ENCODE measurements at regions not wholly inside any gene's neighbourhood (a gene's known extent, or its start where the extent isn't known, plus 50 kb on each side); places are given as distances from the start of the nearest gene placed in this dataset.

DNA sequence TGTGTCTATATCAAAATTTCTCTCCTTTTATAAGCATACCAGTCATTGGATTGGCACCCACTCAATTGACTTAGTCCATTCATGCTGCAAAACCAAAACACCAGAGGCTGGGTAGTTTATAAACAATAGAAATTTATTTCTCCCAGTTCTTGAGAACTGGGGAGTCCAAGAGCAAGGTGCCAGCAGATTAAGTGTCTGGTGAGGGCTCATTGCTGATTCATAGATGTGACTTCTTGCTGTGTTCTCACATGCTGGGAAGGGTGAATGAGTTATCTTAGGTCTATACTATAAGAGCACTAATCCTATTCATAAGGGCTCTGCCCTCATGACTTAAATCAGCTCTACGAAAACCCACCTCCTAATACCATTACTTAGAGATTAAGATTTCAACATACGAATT lies 501.4 kb downstream of the EPM2A start:
- Mint-ChIP-seq H3K4me1 (ENCODE audit: low read depth) (no peaks in the 10 kb centered on the region), H3K4me3 (no peak overlapping the region), H3K27ac (no peak overlapping the region), H3K36me3 (no peaks in the 10 kb centered on the region), H3K27me3 (peaks cover 8% of the 10 kb centered on the region), H3K9me3 (no peaks in the 10 kb centered on the region)
- CTCF ChIA-PET = no interaction called here
- POLR2A ChIA-PET = no interaction called here
- no peak for DNase-seq
- intact Hi-C loops (cut with micrococcal nuclease) = no loop called here

DNA sequence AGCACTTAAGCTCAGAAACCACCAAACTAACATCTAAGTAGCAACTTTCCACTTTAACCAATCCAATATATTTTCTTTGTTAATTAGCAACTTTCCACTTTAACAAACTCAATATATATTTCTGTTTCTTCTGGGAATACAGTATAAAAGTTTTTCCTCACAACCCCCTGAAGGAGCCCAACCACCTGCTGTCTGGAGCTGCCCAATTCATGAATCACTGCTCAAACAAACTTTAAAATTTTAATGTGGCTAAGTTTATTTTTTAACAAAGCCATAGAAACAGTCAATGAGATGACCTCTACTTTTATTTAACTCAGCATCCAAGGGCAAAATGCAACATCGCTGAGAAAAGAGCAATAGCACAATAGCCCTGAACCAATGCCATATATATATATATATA lies 500.1 kb downstream of the EPM2A start:
- no peak overlapping the region for H3K4me3 Mint-ChIP-seq
- intact Hi-C loops (cut with micrococcal nuclease) = no loop called here
- no peaks in the 10 kb centered on the region for H3K36me3 Mint-ChIP-seq
- H3K27ac Mint-ChIP-seq = no peak overlapping the region
- H3K4me1 Mint-ChIP-seq (ENCODE audit: low read depth) = no peaks in the 10 kb centered on the region
- ChIA-PET CTCF (no interaction called here), POLR2A (no interaction called here)
- H3K27me3 Mint-ChIP-seq = peaks cover 8% of the 10 kb centered on the region
- H3K9me3 Mint-ChIP-seq = no peaks in the 10 kb centered on the region
- DNase-seq = no peak

DNA sequence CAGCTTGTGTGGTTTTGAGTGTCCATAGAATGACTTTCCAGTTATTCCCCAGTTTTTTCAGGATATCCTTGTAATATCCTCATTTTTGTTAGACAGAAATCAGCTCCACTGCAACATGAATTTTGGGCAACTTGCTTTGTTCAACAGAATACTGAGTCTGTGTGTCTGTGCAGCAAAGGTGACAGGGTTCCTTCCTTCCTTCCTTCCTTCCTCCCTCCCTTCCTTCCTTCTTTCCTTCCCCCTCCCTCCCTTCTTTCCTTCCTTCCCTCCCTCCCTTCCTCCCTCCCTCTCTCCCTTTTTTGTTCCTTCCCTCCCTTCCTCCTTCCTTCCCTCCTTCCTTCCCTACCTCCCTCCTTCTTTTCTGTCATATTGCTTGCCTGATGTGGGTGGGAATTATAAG lies 496.5 kb downstream of the EPM2A start:
- Mint-ChIP-seq H3K27me3 (peaks cover 16% of the 10 kb centered on the region), H3K27ac (no peak overlapping the region), H3K4me1 (ENCODE audit: low read depth) (no peaks in the 10 kb centered on the region), H3K9me3 (no peaks in the 10 kb centered on the region), H3K36me3 (no peaks in the 10 kb centered on the region), H3K4me3 (no peak overlapping the region)
- ChIA-PET CTCF (no interaction called here), POLR2A (no interaction called here)
- intact Hi-C loops (cut with micrococcal nuclease) = no loop called here
- DNase-seq = no peak

DNA sequence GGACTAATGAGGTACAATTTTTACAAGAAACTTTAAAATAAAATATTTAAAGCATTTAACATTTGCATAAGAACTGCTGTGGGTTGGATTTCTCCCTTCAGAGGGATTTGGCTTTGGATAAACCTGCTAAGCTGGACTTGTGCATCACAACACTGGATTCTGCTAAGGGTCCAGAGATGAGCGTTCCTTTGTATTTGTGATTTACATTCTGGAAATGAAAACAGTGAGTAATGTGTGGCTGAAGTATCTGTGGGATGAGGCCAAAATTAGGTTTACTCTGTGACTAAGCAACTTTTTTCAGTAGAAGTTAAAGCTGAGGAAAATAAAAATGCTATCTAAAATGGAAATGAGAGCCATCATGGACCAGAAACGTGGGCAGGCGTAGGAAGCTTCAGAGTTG lies 494.3 kb downstream of the EPM2A start:
- H3K27ac Mint-ChIP-seq = no peak overlapping the region
- POLR2A ChIA-PET = no interaction called here
- CTCF ChIA-PET = no interaction called here

DNA sequence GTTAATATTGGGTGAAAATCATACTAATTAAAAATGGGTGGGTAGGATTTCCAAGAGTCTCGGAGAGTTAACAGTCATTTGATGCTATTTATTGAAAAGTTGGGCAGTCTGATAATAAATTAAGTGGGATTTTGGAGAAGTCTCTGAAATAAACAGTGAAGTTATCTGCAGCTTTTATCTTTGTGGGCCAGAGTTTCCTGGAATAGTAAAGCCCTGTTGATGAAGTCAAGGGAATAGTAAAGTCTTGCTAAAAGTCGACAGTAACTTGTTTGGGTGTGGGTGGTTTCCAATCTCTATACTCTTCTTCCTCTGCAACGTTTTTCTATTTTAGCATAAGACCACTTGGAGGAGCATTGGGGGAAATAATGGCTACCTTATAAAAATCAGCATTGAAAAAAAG lies 493.6 kb downstream of the EPM2A start:
- H3K27me3 Mint-ChIP-seq = peaks cover 9% of the 10 kb centered on the region
- ChIA-PET POLR2A (no interaction called here), CTCF (no interaction called here)
- no peak for DNase-seq
- no peak overlapping the region for H3K4me3 Mint-ChIP-seq
- H3K9me3 Mint-ChIP-seq = no peaks in the 10 kb centered on the region
- intact Hi-C loops (cut with micrococcal nuclease) = no loop called here
- H3K36me3 Mint-ChIP-seq = no peaks in the 10 kb centered on the region
- H3K27ac Mint-ChIP-seq = no peak overlapping the region
- H3K4me1 Mint-ChIP-seq (ENCODE audit: low read depth) = no peaks in the 10 kb centered on the region

More for the DNA sequence above, 494.3 kb downstream of the EPM2A start:
- Mint-ChIP-seq H3K4me3 (no peak overlapping the region), H3K36me3 (no peaks in the 10 kb centered on the region), H3K4me1 (ENCODE audit: low read depth) (no peaks in the 10 kb centered on the region), H3K9me3 (no peaks in the 10 kb centered on the region), H3K27me3 (peaks cover 12% of the 10 kb centered on the region)
- intact Hi-C loops (cut with micrococcal nuclease) = no loop called here
- DNase-seq = no peak

DNA sequence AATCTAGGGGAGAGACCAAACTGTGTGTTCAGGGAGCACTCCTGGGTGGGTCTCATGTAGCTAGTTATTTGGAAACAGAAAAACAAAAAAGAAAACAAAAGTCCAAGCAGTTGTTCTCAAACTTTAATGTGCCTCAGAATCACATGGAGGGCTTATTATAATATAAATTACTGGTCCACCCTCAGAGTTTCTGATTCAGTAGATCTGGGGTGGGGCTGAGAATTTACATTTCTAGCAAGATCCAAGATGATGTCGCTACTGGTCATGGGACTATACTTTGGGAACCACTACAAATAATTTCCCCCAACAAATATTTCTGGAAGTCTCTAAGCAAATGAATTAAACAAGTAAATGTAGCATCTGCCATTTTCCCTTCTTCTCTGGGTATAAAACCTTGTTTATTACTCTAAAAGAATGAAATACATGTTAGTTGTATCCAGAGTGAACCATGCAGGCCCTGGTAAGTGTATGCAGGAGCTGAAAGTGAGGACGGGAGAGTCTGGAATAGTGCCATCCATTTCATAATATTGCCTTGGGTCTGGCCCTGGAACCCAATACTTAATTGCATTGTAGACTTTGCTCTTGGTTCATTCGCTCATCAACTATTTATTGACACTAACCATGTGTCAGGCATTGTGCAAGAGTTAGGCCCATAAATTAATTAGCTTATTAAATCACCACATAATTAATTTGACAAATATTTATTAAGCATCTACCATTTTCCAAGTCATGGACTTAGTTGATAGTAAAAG lies 490.8 kb downstream of the EPM2A start:
- Mint-ChIP-seq H3K9me3 (no peaks in the 10 kb centered on the region), H3K36me3 (no peaks in the 10 kb centered on the region), H3K4me1 (ENCODE audit: low read depth) (no peaks in the 10 kb centered on the region), H3K4me3 (no peak overlapping the region), H3K27me3 (peaks cover 9% of the 10 kb centered on the region), H3K27ac (no peak overlapping the region)
- ChIA-PET CTCF (no interaction called here), POLR2A (no interaction called here)
- no peak for DNase-seq
- intact Hi-C loops (cut with micrococcal nuclease) = no loop called here

DNA sequence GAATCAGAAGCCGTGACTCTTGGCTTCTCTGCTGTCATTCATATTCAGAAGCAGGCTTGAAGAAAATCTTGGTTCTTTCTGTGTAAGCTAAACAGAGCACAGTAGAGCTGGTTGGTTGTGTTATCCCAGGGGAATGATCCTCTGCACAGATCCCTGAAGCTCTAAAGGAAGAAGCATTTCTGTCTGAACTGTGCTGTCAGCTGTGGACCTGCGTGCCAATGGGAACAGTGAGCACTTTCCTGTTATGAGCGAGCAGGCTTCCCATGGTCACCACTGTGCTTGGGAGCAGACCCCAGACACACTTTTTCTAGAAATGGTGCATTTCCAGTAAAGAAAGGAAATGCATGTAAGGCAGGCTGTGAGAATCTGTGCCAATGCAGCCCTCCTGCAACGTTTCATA lies 490.2 kb downstream of the EPM2A start:
- Mint-ChIP-seq H3K4me3 (no peak overlapping the region), H3K27ac (no peak overlapping the region), H3K9me3 (no peaks in the 10 kb centered on the region), H3K4me1 (ENCODE audit: low read depth) (no peaks in the 10 kb centered on the region), H3K36me3 (no peaks in the 10 kb centered on the region), H3K27me3 (peaks cover 9% of the 10 kb centered on the region)
- ChIA-PET CTCF (no interaction called here), POLR2A (no interaction called here)
- intact Hi-C loops (cut with micrococcal nuclease) = no loop called here
- DNase-seq = no peak

DNA sequence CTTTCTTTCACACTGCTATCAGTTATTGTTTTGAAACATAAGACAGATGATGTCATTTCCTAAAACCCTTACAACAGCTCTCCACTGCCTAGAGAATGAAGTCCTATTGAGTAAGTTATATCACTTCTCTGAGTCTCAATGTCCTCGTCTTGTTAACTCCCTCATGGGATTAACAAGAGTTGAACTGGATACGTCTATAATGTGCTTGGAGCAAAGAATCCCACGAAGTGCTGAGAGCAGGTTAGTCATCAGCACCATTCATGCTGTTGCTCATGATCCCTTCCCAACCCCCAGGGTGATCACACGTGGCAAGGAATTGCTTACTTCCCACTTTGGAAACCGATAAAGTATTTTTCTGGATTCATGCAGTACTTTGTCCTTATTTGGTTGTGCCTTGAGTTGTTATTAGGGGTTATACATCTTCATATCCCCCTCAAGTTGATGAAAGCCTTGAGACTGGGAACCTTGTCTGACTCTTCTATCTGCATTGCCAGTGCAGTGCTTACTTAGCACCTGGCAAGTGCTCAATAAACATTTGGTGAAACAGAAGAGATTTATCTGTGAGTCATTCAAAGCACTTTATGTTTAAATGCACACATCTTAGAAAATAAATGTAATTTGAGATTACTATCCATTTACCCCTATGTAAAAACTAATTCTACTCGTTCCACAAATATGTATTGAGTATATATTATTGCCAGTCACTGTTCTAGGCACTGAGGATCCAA lies 487.5 kb downstream of the EPM2A start:
- H3K9me3 Mint-ChIP-seq = no peaks in the 10 kb centered on the region

DNA sequence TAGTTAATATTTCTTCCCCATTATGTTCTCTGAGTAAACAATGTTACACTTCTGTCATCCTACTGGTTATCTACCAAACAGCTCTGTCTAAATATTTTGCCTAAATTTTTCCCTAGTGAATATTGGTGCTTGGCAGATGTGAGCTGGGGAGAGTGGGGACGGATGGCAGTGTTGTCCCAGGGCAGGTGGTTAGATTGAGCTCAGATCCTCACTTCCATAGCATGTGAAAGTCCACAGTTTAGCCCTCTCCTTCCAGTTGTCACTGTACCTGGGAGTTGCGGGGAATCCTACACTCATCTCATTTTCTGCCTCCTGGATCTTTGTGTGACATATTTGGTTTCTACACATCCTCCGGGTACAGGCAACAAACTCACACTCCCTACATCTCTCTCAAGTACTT lies 484.9 kb downstream of the EPM2A start:
- ChIA-PET CTCF (no interaction called here), POLR2A (no interaction called here)
- H3K27ac Mint-ChIP-seq = no peak overlapping the region
- no peaks in the 10 kb centered on the region for H3K4me1 Mint-ChIP-seq (ENCODE audit: low read depth)
- no peak overlapping the region for H3K4me3 Mint-ChIP-seq
- no peaks in the 10 kb centered on the region for H3K27me3 Mint-ChIP-seq
- no peaks in the 10 kb centered on the region for H3K36me3 Mint-ChIP-seq
- intact Hi-C loops (cut with micrococcal nuclease) = no loop called here
- H3K9me3 Mint-ChIP-seq = no peaks in the 10 kb centered on the region
- DNase-seq = no peak

More for the DNA sequence above, 487.5 kb downstream of the EPM2A start:
- no peak overlapping the region for H3K4me3 Mint-ChIP-seq
- intact Hi-C loops (cut with micrococcal nuclease) = no loop called here
- no peaks in the 10 kb centered on the region for H3K27me3 Mint-ChIP-seq
- POLR2A ChIA-PET = no interaction called here
- no peaks in the 10 kb centered on the region for H3K4me1 Mint-ChIP-seq (ENCODE audit: low read depth)
- H3K36me3 Mint-ChIP-seq = no peaks in the 10 kb centered on the region
- CTCF ChIA-PET = no interaction called here
- H3K27ac Mint-ChIP-seq = no peak overlapping the region
- no peak for DNase-seq

DNA sequence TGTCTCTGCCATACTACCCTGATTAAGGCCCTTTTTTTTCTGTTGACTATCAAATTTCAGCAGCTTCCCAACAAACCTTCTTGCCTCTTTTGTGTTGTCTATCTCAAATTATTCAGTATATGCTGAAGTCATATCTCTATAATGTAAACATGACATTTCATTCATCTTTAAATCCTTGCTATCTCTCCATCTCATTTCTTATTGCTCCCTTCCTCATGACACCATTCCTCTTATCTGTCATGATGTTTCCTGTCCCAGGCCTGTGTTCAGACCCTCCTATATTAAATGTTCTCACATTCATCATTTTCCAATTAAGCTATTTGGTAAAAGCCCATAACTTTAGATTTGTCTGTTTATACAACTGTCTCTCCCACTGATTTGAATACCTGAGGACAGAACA lies 482.6 kb downstream of the EPM2A start:
- H3K27me3 Mint-ChIP-seq = no peaks in the 10 kb centered on the region
- H3K4me3 Mint-ChIP-seq = no peak overlapping the region
- POLR2A ChIA-PET = no interaction called here
- intact Hi-C loops (cut with micrococcal nuclease) = no loop called here
- H3K27ac Mint-ChIP-seq = no peak overlapping the region
- H3K4me1 Mint-ChIP-seq (ENCODE audit: low read depth) = no peaks in the 10 kb centered on the region
- CTCF ChIA-PET = no interaction called here
- no peak for DNase-seq
- no peaks in the 10 kb centered on the region for H3K36me3 Mint-ChIP-seq
- H3K9me3 Mint-ChIP-seq = no peaks in the 10 kb centered on the region

DNA sequence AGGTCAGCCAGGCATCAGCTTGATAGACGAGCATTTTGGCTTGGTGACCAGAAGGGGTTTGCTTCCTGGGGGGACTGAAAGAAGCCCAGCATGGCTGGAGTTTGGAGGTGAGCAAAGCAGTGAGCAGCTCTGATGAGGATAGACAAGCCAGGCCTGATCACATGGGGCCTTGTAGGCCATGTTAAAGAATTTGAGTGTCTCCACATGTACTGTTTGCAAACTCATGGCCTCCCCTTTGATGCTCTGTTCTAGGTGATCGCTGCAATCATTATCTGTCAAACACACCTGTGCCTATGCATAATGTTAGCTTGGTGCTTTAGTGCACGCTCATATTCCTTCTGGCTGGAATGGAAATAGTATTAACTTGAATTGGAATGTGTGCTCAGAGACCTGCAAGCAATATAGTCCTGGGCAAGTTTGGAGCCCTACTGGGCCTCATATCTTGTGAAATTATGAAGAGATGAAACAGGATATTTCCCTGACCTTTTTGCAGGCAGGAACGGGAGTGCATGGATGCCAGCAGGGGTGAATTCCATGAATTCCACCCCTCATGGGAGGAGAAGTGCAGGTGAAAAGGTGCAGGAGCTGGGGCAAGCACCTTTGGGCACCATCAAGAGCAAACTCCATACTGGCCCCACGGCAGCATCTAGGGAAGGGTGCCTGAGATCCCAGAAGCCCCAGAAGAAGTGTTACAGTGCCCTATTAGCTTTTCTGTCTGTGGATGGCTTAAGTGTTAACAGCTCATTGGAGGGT lies 480.5 kb downstream of the EPM2A start:
- intact Hi-C loops (cut with micrococcal nuclease) = no loop called here
- no peak for DNase-seq
- CTCF ChIA-PET = no interaction called here
- POLR2A ChIA-PET = no interaction called here
- no peak overlapping the region for H3K4me3 Mint-ChIP-seq
- no peaks in the 10 kb centered on the region for H3K4me1 Mint-ChIP-seq (ENCODE audit: low read depth)
- H3K36me3 Mint-ChIP-seq = no peaks in the 10 kb centered on the region
- no peak overlapping the region for H3K27ac Mint-ChIP-seq
- no peaks in the 10 kb centered on the region for H3K27me3 Mint-ChIP-seq
- H3K9me3 Mint-ChIP-seq = no peaks in the 10 kb centered on the region

DNA sequence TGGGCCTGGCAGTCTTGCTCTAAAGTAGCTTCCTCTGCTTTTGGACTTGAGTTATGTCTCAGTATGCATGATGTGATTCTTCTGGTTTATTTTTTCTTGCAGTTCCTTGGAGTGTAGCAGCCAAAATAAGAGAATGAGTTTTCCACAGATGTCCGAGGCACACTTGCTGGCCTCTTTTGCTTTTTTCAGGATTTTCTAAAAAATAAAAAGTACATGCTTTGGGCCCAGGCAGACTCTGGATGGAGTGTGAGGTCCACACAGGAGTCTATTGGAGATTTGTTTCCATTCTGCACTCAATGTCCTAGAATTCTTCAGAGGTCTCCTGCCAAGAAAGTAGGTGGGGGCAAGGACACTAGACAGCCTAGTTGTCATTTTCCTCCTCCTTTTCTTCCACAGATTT lies 477.6 kb downstream of the EPM2A start:
- no peak for DNase-seq
- Mint-ChIP-seq H3K4me1 (ENCODE audit: low read depth) (no peaks in the 10 kb centered on the region), H3K9me3 (no peaks in the 10 kb centered on the region), H3K4me3 (no peak overlapping the region), H3K27me3 (no peaks in the 10 kb centered on the region), H3K27ac (no peak overlapping the region), H3K36me3 (no peaks in the 10 kb centered on the region)
- CTCF ChIA-PET = no interaction called here
- POLR2A ChIA-PET = no interaction called here
- intact Hi-C loops (cut with micrococcal nuclease) = no loop called here

DNA sequence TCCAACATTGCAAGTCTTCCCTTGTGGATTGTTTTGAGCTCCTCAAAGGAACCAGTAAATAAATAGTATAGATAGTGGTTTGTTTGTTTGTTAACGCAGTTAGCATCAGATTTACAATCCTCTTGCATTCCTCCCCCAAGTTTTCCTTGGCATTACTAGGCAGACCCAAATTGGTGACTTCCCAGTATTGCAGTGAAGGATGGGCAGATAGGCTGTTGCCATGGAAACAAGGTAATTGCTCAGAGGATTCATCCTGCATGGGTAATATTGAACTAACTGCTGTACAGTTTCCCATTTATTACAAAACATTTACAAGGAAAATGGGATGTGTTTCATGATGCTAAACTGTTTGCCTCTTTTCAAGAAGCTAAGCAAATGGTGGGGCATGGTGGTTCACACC lies 477.2 kb downstream of the EPM2A start:
- Mint-ChIP-seq H3K9me3 (no peaks in the 10 kb centered on the region), H3K4me3 (no peak overlapping the region), H3K36me3 (no peaks in the 10 kb centered on the region), H3K27me3 (peaks cover under 1% of the 10 kb centered on the region), H3K4me1 (ENCODE audit: low read depth) (no peaks in the 10 kb centered on the region), H3K27ac (no peak overlapping the region)
- CTCF ChIA-PET = no interaction called here
- intact Hi-C loops (cut with micrococcal nuclease) = no loop called here
- no peak for DNase-seq
- POLR2A ChIA-PET = no interaction called here

Data from activated CD4-positive, alpha-beta memory T cell treated with anti-CD3 and anti-CD28 coated beads for 36 hours (primary cell).